ENCODE measurements at regions not wholly inside any gene's neighbourhood (a gene's known extent, or its start where the extent isn't known, plus 50 kb on each side); places are given as distances from the start of the nearest gene placed in this dataset.

- no peak overlapping the region for H3K27ac Mint-ChIP-seq (ENCODE audit: unreplicated experiment)
- H3K4me1 Mint-ChIP-seq, result peaks cover 5% of the 10 kb centered on the region
- H3K27me3 Mint-ChIP-seq (ENCODE audit: low read depth), result no peaks in the 10 kb centered on the region
- no peak for TF ChIP-seq CTCF (conservative IDR thresholded peaks at IDR 0.05)
- no peak for DNase-seq (ENCODE audit: low read depth, low spot score)
- peaks cover 3% of the 10 kb centered on the region for H3K9me3 Mint-ChIP-seq
- H3K36me3 Mint-ChIP-seq (ENCODE audit: low read depth), result no peaks in the 10 kb centered on the region
- no peak overlapping the region for H3K4me3 Mint-ChIP-seq
Measured at GRCh38 chr10:132467464-132468149, 70.0 kb upstream of the INPP5A start.

- peaks cover 5% of the 10 kb centered on the region for H3K4me1 Mint-ChIP-seq
- no peaks in the 10 kb centered on the region for H3K36me3 Mint-ChIP-seq (ENCODE audit: low read depth)
- no peak for DNase-seq (ENCODE audit: low read depth, low spot score)
- no peak for TF ChIP-seq CTCF (conservative IDR thresholded peaks at IDR 0.05)
- no peak overlapping the region for H3K4me3 Mint-ChIP-seq
- H3K27me3 Mint-ChIP-seq (ENCODE audit: low read depth), result no peaks in the 10 kb centered on the region
- peaks cover 3% of the 10 kb centered on the region for H3K9me3 Mint-ChIP-seq
- H3K27ac Mint-ChIP-seq (ENCODE audit: unreplicated experiment), result no peak overlapping the region
Measured at GRCh38 chr10:132468216-132468615, 69.4 kb upstream of the INPP5A start.

GRCh38 chr10:132468651-132469050, 68.9 kb upstream of the INPP5A start:
- TF ChIP-seq CTCF (conservative IDR thresholded peaks at IDR 0.05), result no peak
- no peak overlapping the region for H3K27ac Mint-ChIP-seq (ENCODE audit: unreplicated experiment)
- H3K4me3 Mint-ChIP-seq, result no peak overlapping the region
- DNase-seq (ENCODE audit: low read depth, low spot score), result no peak
- H3K27me3 Mint-ChIP-seq (ENCODE audit: low read depth), result no peaks in the 10 kb centered on the region
- H3K36me3 Mint-ChIP-seq (ENCODE audit: low read depth), result no peaks in the 10 kb centered on the region
- H3K4me1 Mint-ChIP-seq, result peaks cover 5% of the 10 kb centered on the region
- peaks cover 3% of the 10 kb centered on the region for H3K9me3 Mint-ChIP-seq

- no peak for TF ChIP-seq CTCF (conservative IDR thresholded peaks at IDR 0.05)
- no peak overlapping the region for H3K27ac Mint-ChIP-seq (ENCODE audit: unreplicated experiment)
- peaks cover 3% of the 10 kb centered on the region for H3K9me3 Mint-ChIP-seq
- DNase-seq (ENCODE audit: low read depth, low spot score), result no peak
- no peaks in the 10 kb centered on the region for H3K36me3 Mint-ChIP-seq (ENCODE audit: low read depth)
- no peaks in the 10 kb centered on the region for H3K27me3 Mint-ChIP-seq (ENCODE audit: low read depth)
- no peak overlapping the region for H3K4me3 Mint-ChIP-seq
- H3K4me1 Mint-ChIP-seq, result peaks cover 5% of the 10 kb centered on the region
Measured at GRCh38 chr10:132469197-132469884, 68.2 kb upstream of the INPP5A start.

GRCh38 chr10:132470410-132471124, 67.0 kb upstream of the INPP5A start:
- TF ChIP-seq CTCF (conservative IDR thresholded peaks at IDR 0.05), result no peak
- peaks cover 3% of the 10 kb centered on the region for H3K9me3 Mint-ChIP-seq
- no peaks in the 10 kb centered on the region for H3K27me3 Mint-ChIP-seq (ENCODE audit: low read depth)
- H3K4me1 Mint-ChIP-seq, result peaks cover 5% of the 10 kb centered on the region
- no peak for DNase-seq (ENCODE audit: low read depth, low spot score)
- H3K36me3 Mint-ChIP-seq (ENCODE audit: low read depth), result no peaks in the 10 kb centered on the region
- H3K4me3 Mint-ChIP-seq, result no peak overlapping the region
- H3K27ac Mint-ChIP-seq (ENCODE audit: unreplicated experiment), result no peak overlapping the region

Measured in neural crest cell (in vitro differentiated cells).